Sigmoid colon (tissue), 4 donors: ENCODE measurements at regions not wholly inside any gene's neighbourhood (a gene's known extent, or its start where the extent isn't known, plus 50 kb on each side); places are given as distances from the start of the nearest gene placed in this dataset.

ENCODE experiments used
- POLR2A ChIP-seq, 2 donors: fragments of 450-650 bp; IDR thresholded peaks; one replicate each; pipeline ENCODE4 v1.6.1; 2016; ENCODE audit warnings: antibody characterized with exemption in 2 of 2, mild to moderate bottlenecking in 2 of 2, moderate library complexity in 2 of 2
- POLR2AphosphoS5 ChIP-seq, 4 donors: sonication (generic); formaldehyde crosslinking; IDR thresholded peaks; one replicate each; pipeline ENCODE4 v1.6.1; 2017; ENCODE audit warnings: antibody characterized with exemption in 4 of 4
- TF ChIP-seq, protein P1 (sequence below), 4 experiments: fragments of 450-650 bp in 3 of 4; fragments of 200-600 bp in 1 of 4; IDR thresholded peaks; one replicate each; pipeline ENCODE4 v1.5.1; 2016 to 2019; ENCODE audit warnings: antibody characterized with exemption in 4 of 4, mild to moderate bottlenecking in 3 of 4, moderate library complexity in 2 of 4

DNA sequence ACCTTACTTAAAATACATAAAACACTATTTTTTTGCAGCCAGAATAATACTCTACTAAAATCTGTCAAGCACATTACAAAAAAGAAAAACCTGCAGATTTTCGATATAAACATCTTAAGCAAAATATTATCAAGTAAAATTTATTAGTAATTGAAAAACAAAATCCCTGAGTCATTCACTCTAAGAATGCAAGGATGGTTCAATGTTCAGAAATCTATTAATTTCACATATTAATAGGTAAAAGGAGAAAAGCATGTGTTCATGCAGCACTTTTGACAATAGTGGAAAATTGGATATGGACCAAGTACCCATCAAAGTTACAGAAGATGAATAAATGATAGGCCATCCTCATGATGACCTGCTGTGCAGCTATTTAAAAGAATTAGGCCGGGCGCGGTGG, 66.2 kb upstream of the OTOS start:
- TF ChIP-seq, protein P1, sequence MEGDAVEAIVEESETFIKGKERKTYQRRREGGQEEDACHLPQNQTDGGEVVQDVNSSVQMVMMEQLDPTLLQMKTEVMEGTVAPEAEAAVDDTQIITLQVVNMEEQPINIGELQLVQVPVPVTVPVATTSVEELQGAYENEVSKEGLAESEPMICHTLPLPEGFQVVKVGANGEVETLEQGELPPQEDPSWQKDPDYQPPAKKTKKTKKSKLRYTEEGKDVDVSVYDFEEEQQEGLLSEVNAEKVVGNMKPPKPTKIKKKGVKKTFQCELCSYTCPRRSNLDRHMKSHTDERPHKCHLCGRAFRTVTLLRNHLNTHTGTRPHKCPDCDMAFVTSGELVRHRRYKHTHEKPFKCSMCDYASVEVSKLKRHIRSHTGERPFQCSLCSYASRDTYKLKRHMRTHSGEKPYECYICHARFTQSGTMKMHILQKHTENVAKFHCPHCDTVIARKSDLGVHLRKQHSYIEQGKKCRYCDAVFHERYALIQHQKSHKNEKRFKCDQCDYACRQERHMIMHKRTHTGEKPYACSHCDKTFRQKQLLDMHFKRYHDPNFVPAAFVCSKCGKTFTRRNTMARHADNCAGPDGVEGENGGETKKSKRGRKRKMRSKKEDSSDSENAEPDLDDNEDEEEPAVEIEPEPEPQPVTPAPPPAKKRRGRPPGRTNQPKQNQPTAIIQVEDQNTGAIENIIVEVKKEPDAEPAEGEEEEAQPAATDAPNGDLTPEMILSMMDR (IDR thresholded peaks at IDR 0.05) = no peak
- TF ChIP-seq POLR2A (IDR thresholded peaks at IDR 0.05) (no peak), POLR2AphosphoS5 (IDR thresholded peaks at IDR 0.05) (no peak)
